DND-41 (cell line): ENCODE measurements at regions not wholly inside any gene's neighbourhood (a gene's known extent, or its start where the extent isn't known, plus 50 kb on each side); places are given as distances from the start of the nearest gene placed in this dataset.

ENCODE experiments used
- ATAC-seq: fragments of 200-7000 bp; cut with Tn5 transposase; 3 replicates; pipeline ENCODE4 v1.9.1; 2021; ENCODE audit warnings: low read depth; ENCODE audit not compliant: insufficient read depth
- DNase-seq: peaks from one replicate; pipeline ENCODE4 v3.0.0-alpha.2; 2020
- H2AFZ ChIP-seq: 2 replicates; pipeline ENCODE4 v1.6.0; 2012; ENCODE audit warnings: low read depth, low read length
- H3K27ac ChIP-seq: 2 replicates; pipeline ENCODE4 v1.5.1; 2012; ENCODE audit warnings: low read length, inconsistent platforms
- H3K27me3 ChIP-seq: fragments of 200-600 bp; sonication (generic); 2 replicates; pipeline ENCODE4 v1.6.0; 2012; ENCODE audit warnings: low read length, mild to moderate bottlenecking, inconsistent platforms; ENCODE audit not compliant: insufficient read depth, poor library complexity
- H3K36me3 ChIP-seq: 2 replicates; pipeline ENCODE4 v1.5.1; 2012; ENCODE audit warnings: low read length, inconsistent platforms; ENCODE audit not compliant: insufficient read depth
- H3K4me1 ChIP-seq: 2 replicates; pipeline ENCODE4 v1.5.1; 2012; ENCODE audit warnings: mild to moderate bottlenecking, low read length; ENCODE audit not compliant: insufficient read depth
- H3K4me2 ChIP-seq: 2 replicates; pipeline ENCODE4 v1.6.0; 2012; ENCODE audit warnings: mild to moderate bottlenecking, moderate library complexity, low read length, inconsistent platforms; ENCODE audit not compliant: insufficient read depth
- H3K4me3 ChIP-seq, 2 experiments: fragments of 200-600 bp in 1 of 2; shearing (Covaris generic) in 1 of 2; 2 replicates each; pipeline ENCODE4 v1.5.1; 2012 to 2016; ENCODE audit warnings: inconsistent platforms in 2 of 2, low read length in 2 of 2, mild to moderate bottlenecking in 2 of 2, low read depth in 1 of 2, moderate library complexity in 1 of 2
- H3K79me2 ChIP-seq: 2 replicates; pipeline ENCODE4 v1.6.0; 2012; ENCODE audit warnings: low read length, inconsistent platforms; ENCODE audit not compliant: insufficient read depth
- H3K9ac ChIP-seq: 2 replicates; pipeline ENCODE4 v1.6.0; 2012; ENCODE audit warnings: low read depth, mild to moderate bottlenecking, inconsistent platforms, low read length, moderate library complexity
- H3K9me3 ChIP-seq: 2 replicates; pipeline ENCODE4 v1.5.1; 2012; ENCODE audit warnings: low read length, moderate library complexity, mild to moderate bottlenecking, inconsistent platforms; ENCODE audit not compliant: insufficient read depth, severe bottlenecking
- H4K20me1 ChIP-seq: 2 replicates; pipeline ENCODE4 v1.6.0; 2012; ENCODE audit warnings: low read length; ENCODE audit not compliant: insufficient read depth
- CTCF ChIP-seq: IDR thresholded peaks from 2 replicates; pipeline ENCODE4 v1.5.1; 2012; ENCODE audit warnings: borderline replicate concordance, low read length, moderate library complexity, mild to moderate bottlenecking; ENCODE audit not compliant: poor library complexity, severe bottlenecking; ENCODE audit errors: extremely low read depth
- EZH2 ChIP-seq: IDR thresholded peaks from 3 replicates; pipeline ENCODE4 v1.6.1; 2012; ENCODE audit warnings: borderline replicate concordance, low read depth, mild to moderate bottlenecking, moderate library complexity, low read length, inconsistent platforms; ENCODE audit not compliant: severe bottlenecking

- no peaks in the 10 kb centered on the region for H3K9me3 ChIP-seq
- no peak overlapping the region for H3K4me2 ChIP-seq
- H3K27ac ChIP-seq: no peak overlapping the region
- TF ChIP-seq CTCF (no peak), EZH2 (no peak)
- ATAC-seq (no peak), DNase-seq (no peak)
- no peak overlapping the region for H3K9ac ChIP-seq
- no peak overlapping the region for H2AFZ ChIP-seq
- no peaks in the 10 kb centered on the region for H3K27me3 ChIP-seq
- no peaks in the 10 kb centered on the region for H3K36me3 ChIP-seq
- H4K20me1 ChIP-seq: no peaks in the 10 kb centered on the region
- no peak overlapping the region for H3K4me3 ChIP-seq
- no peaks in the 10 kb centered on the region for H3K4me1 ChIP-seq
- H3K79me2 ChIP-seq: no peaks in the 10 kb centered on the region
Observed at GRCh38 chr6:48774276-48774675, 663.3 kb upstream of the PTCHD4 start.

GRCh38 chr6:48766349-48766748 lies 655.4 kb upstream of the PTCHD4 start:
- H4K20me1 ChIP-seq: no peaks in the 10 kb centered on the region
- no peaks in the 10 kb centered on the region for H3K27me3 ChIP-seq
- no peak overlapping the region for H3K4me3 ChIP-seq
- ATAC-seq (no peak), DNase-seq (no peak)
- H3K36me3 ChIP-seq: no peaks in the 10 kb centered on the region
- H3K4me2 ChIP-seq: no peak overlapping the region
- no peaks in the 10 kb centered on the region for H3K9me3 ChIP-seq
- no peak for TF ChIP-seq CTCF
- no peak for TF ChIP-seq EZH2
- no peak overlapping the region for H3K27ac ChIP-seq
- no peak overlapping the region for H3K9ac ChIP-seq
- no peak overlapping the region for H2AFZ ChIP-seq
- H3K4me1 ChIP-seq: no peaks in the 10 kb centered on the region
- no peaks in the 10 kb centered on the region for H3K79me2 ChIP-seq

GRCh38 chr6:48765352-48765961 lies 654.5 kb upstream of the PTCHD4 start:
- Histone ChIP-seq H3K4me2 (no peak overlapping the region), H3K36me3 (no peaks in the 10 kb centered on the region), H3K4me3 (no peak overlapping the region), H3K9me3 (no peaks in the 10 kb centered on the region), H2AFZ (no peak overlapping the region), H3K4me1 (no peaks in the 10 kb centered on the region), H3K79me2 (no peaks in the 10 kb centered on the region), H3K27me3 (no peaks in the 10 kb centered on the region), H3K9ac (no peak overlapping the region), H4K20me1 (no peaks in the 10 kb centered on the region), H3K27ac (no peak overlapping the region)
- DNase-seq: no peak
- TF ChIP-seq EZH2 (no peak), CTCF (peak; percentile 35)
- no peak for ATAC-seq
